Uterus (tissue), 2 donors: ENCODE measurements at regions not wholly inside any gene's neighbourhood (a gene's known extent, or its start where the extent isn't known, plus 50 kb on each side); places are given as distances from the start of the nearest gene placed in this dataset.

Experiments used
- CTCF ChIP-seq, 4 experiments: fragments of 200-600 bp in 2 of 4; fragments of 450-650 bp in 2 of 4; sonication (generic) in 2 of 4; IDR thresholded peaks; one replicate each; pipeline ENCODE4 v1.5.1; 2016 to 2019; ENCODE audit warnings: antibody characterized with exemption in 4 of 4, mild to moderate bottlenecking in 2 of 4, moderate library complexity in 1 of 4
- POLR2A ChIP-seq, 2 donors: fragments of 450-650 bp; IDR thresholded peaks; one replicate each; pipeline ENCODE4 v1.6.1; 2016; ENCODE audit warnings: antibody characterized with exemption in 2 of 2, mild to moderate bottlenecking in 1 of 2, moderate library complexity in 1 of 2

GRCh38 chr18:75658330-75658729 lies 230.8 kb upstream of the SMIM21 start:
- TF ChIP-seq POLR2A (IDR thresholded peaks at IDR 0.05) (no peak), CTCF (IDR thresholded peaks at IDR 0.05) (no peak)
